ENCODE measurements at regions not wholly inside any gene's neighbourhood (a gene's known extent, or its start where the extent isn't known, plus 50 kb on each side); places are given as distances from the start of the nearest gene placed in this dataset.

- H3K27ac ChIP-seq (ENCODE audit: low read depth, low read length, poor library complexity, severe bottlenecking) = no peak overlapping the region
- H2AFZ ChIP-seq (ENCODE audit: low read length) = no peak overlapping the region
- H3K9ac ChIP-seq (ENCODE audit: low read length) = no peak overlapping the region
- no peaks in the 10 kb centered on the region for H3K79me2 ChIP-seq (ENCODE audit: insufficient read depth, low read length)
- no peaks in the 10 kb centered on the region for H3K36me3 ChIP-seq (ENCODE audit: insufficient read depth, low read length)
- H3K4me1 ChIP-seq (ENCODE audit: insufficient read depth, low read length, severe bottlenecking) = no peaks in the 10 kb centered on the region
- no peak overlapping the region for H3K4me2 ChIP-seq (ENCODE audit: low read length)
- H3K9me3 ChIP-seq (ENCODE audit: low read length) = no peaks in the 10 kb centered on the region
- TF ChIP-seq EZH2 (IDR thresholded peaks at IDR 0.05; ENCODE audit: borderline replicate concordance, low read length) (no peak), CTCF (IDR thresholded peaks at IDR 0.05; ENCODE audit: low read length) (no peak)
- H3K4me3 ChIP-seq (ENCODE audit: low read depth, low read length, poor library complexity, severe bottlenecking) = no peak overlapping the region
- no peaks in the 10 kb centered on the region for H3F3A ChIP-seq (ENCODE audit: insufficient read depth, low read length)
- H4K20me1 ChIP-seq (ENCODE audit: insufficient read depth, low read length) = no peaks in the 10 kb centered on the region
- no peaks in the 10 kb centered on the region for H3K9me2 ChIP-seq (ENCODE audit: low read depth, low read length)
- H3K27me3 ChIP-seq (ENCODE audit: insufficient read depth, low read length) = no peaks in the 10 kb centered on the region
Observed at GRCh38 chr5:163022582-163023128, 414.7 kb upstream of the CCNG1 start.

- no peak overlapping the region for H3K9ac ChIP-seq (ENCODE audit: low read length)
- H3K4me1 ChIP-seq (ENCODE audit: insufficient read depth, low read length, severe bottlenecking) = no peaks in the 10 kb centered on the region
- H3K9me3 ChIP-seq (ENCODE audit: low read length) = no peaks in the 10 kb centered on the region
- no peaks in the 10 kb centered on the region for H3F3A ChIP-seq (ENCODE audit: insufficient read depth, low read length)
- no peak overlapping the region for H2AFZ ChIP-seq (ENCODE audit: low read length)
- H4K20me1 ChIP-seq (ENCODE audit: insufficient read depth, low read length) = no peaks in the 10 kb centered on the region
- no peaks in the 10 kb centered on the region for H3K79me2 ChIP-seq (ENCODE audit: insufficient read depth, low read length)
- no peaks in the 10 kb centered on the region for H3K27me3 ChIP-seq (ENCODE audit: insufficient read depth, low read length)
- H3K36me3 ChIP-seq (ENCODE audit: insufficient read depth, low read length) = no peaks in the 10 kb centered on the region
- no peaks in the 10 kb centered on the region for H3K9me2 ChIP-seq (ENCODE audit: low read depth, low read length)
- no peak overlapping the region for H3K4me2 ChIP-seq (ENCODE audit: low read length)
- H3K4me3 ChIP-seq (ENCODE audit: low read depth, low read length, poor library complexity, severe bottlenecking) = no peak overlapping the region
- H3K27ac ChIP-seq (ENCODE audit: low read depth, low read length, poor library complexity, severe bottlenecking) = no peak overlapping the region
- TF ChIP-seq CTCF (IDR thresholded peaks at IDR 0.05; ENCODE audit: low read length) (no peak), EZH2 (IDR thresholded peaks at IDR 0.05; ENCODE audit: borderline replicate concordance, low read length) (no peak)
Observed at GRCh38 chr5:163023846-163024245, 413.5 kb upstream of the CCNG1 start.

- Histone ChIP-seq H3K27me3 (ENCODE audit: insufficient read depth, low read length) (no peaks in the 10 kb centered on the region), H3F3A (ENCODE audit: insufficient read depth, low read length) (no peaks in the 10 kb centered on the region), H3K4me1 (ENCODE audit: insufficient read depth, low read length, severe bottlenecking) (no peaks in the 10 kb centered on the region), H3K27ac (ENCODE audit: low read depth, low read length, poor library complexity, severe bottlenecking) (no peak overlapping the region), H3K9me2 (ENCODE audit: low read depth, low read length) (no peaks in the 10 kb centered on the region), H3K36me3 (ENCODE audit: insufficient read depth, low read length) (no peaks in the 10 kb centered on the region), H2AFZ (ENCODE audit: low read length) (no peak overlapping the region), H3K4me3 (ENCODE audit: low read depth, low read length, poor library complexity, severe bottlenecking) (no peak overlapping the region), H4K20me1 (ENCODE audit: insufficient read depth, low read length) (no peaks in the 10 kb centered on the region), H3K4me2 (ENCODE audit: low read length) (no peak overlapping the region), H3K9ac (ENCODE audit: low read length) (no peak overlapping the region), H3K9me3 (ENCODE audit: low read length) (no peaks in the 10 kb centered on the region), H3K79me2 (ENCODE audit: insufficient read depth, low read length) (no peaks in the 10 kb centered on the region)
- TF ChIP-seq CTCF (IDR thresholded peaks at IDR 0.05; ENCODE audit: low read length) = no peak
- TF ChIP-seq EZH2 (IDR thresholded peaks at IDR 0.05; ENCODE audit: borderline replicate concordance, low read length) = no peak
Observed at GRCh38 chr5:163024936-163025335, 412.5 kb upstream of the CCNG1 start.

All from OCI-LY1 (cell line).